Glutamatergic neuron (in vitro differentiated cells): ENCODE measurements at regions not wholly inside any gene's neighbourhood (a gene's known extent, or its start where the extent isn't known, plus 50 kb on each side); places are given as distances from the start of the nearest gene placed in this dataset. TPM values are rescaled to one million over a fixed set of nuclear protein-coding genes. Genes with fewer than 3 reads are reported as not detected.

ENCODE experiments used
- DNase-seq: peaks from one replicate; pipeline ENCODE4 v3.0.0; 2022
- H3K27ac Mint-ChIP-seq: one replicate; pipeline ENCODE4 v1.8.0; 2020; ENCODE audit warnings: mild to moderate bottlenecking, mixed read lengths, inconsistent platforms; ENCODE audit not compliant: unreplicated experiment
- H3K27me3 Mint-ChIP-seq: one replicate; pipeline ENCODE4 v1.8.0; 2020; ENCODE audit warnings: mild to moderate bottlenecking, moderate library complexity, mixed read lengths, inconsistent platforms; ENCODE audit not compliant: unreplicated experiment
- H3K36me3 Mint-ChIP-seq: one replicate; pipeline ENCODE4 v1.8.0; 2020; ENCODE audit warnings: mild to moderate bottlenecking, mixed read lengths, inconsistent platforms; ENCODE audit not compliant: unreplicated experiment
- H3K4me1 Mint-ChIP-seq: one replicate; pipeline ENCODE4 v1.8.0; 2020; ENCODE audit warnings: mild to moderate bottlenecking, low read depth, mixed read lengths, inconsistent platforms; ENCODE audit not compliant: unreplicated experiment
- H3K4me3 Mint-ChIP-seq: one replicate; pipeline ENCODE4 v1.8.0; 2020; ENCODE audit warnings: mild to moderate bottlenecking, mixed read lengths, inconsistent platforms; ENCODE audit not compliant: unreplicated experiment
- H3K9me3 Mint-ChIP-seq: one replicate; pipeline ENCODE4 v1.8.0; 2020; ENCODE audit warnings: mild to moderate bottlenecking, moderate library complexity, mixed read lengths, inconsistent platforms; ENCODE audit not compliant: unreplicated experiment
- CTCF ChIP-seq: fragments of 200-600 bp; sonication (generic); IDR thresholded peaks from one replicate; pipeline ENCODE4 v1.5.0; 2021; ENCODE audit not compliant: partially characterized antibody, unreplicated experiment
- microRNA-seq: library from miRNA; unstranded; fragments of <30 nt; microRNA quantifications from one replicate; pipeline ENCODE4, GENCODE V29; 2020; ENCODE audit not compliant: unreplicated experiment

DNA sequence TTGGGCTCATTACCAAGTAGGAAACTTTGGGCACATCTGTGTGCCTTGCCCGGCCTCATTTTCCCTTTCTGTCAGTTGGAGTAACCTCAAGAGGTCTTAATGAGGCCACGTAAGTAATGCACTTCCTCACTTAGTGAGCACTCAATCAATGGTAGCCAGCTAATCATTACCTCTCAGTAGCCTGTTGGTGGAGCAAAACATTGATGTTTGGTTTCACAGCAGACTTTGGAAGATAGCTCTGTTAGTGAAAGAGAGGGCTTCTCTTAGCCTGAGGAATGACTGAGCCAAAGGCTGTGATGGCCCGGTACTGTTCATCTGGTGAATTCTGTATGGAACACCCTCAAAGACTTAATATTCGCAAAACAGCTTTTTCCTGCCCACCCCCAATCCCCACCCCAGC lies 55.9 kb upstream of the ID4 start:
- Mint-ChIP-seq H3K36me3 (peaks cover 6% of the 10 kb centered on the region), H3K4me3 (no peak overlapping the region), H3K9me3 (no peaks in the 10 kb centered on the region), H3K27me3 (no peaks in the 10 kb centered on the region), H3K4me1 (no peaks in the 10 kb centered on the region), H3K27ac (no peak overlapping the region)
- no peak for TF ChIP-seq CTCF
- DNase-seq, result no peak

DNA sequence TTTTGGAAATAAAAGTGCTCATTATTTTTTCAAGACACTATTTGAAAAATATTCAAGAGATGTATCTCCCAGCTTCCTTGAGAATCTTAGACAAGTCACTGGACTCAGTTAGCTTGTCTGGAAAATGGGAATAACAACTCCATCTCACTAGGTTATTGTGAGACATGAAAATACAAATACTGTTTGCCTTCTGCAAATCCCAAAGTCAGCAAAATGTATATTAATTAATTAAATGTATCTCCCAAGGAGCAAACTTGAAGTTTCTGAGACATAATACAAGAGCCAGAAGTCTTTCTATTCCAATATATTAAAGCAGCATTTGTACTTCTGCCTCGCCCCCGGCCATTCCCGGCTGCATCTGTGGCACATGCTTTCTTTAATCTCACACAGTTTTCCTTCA lies 54.6 kb upstream of the ID4 start:
- no peak for TF ChIP-seq CTCF
- no peak for DNase-seq
- Mint-ChIP-seq H3K36me3 (peaks cover 6% of the 10 kb centered on the region), H3K9me3 (no peaks in the 10 kb centered on the region), H3K27me3 (no peaks in the 10 kb centered on the region), H3K4me1 (no peaks in the 10 kb centered on the region), H3K27ac (no peak overlapping the region), H3K4me3 (no peak overlapping the region)

Small RNAs in the stretch of these regions (microRNA-seq; reads per million reads assigned to microRNA genes)
- gene MIR548A1, result not detected
